Spleen (tissue), 7 donors: ENCODE measurements at regions not wholly inside any gene's neighbourhood (a gene's known extent, or its start where the extent isn't known, plus 50 kb on each side); places are given as distances from the start of the nearest gene placed in this dataset.

ENCODE experiments used
- CTCF ChIP-seq, 11 experiments: fragments of 200-600 bp in 7 of 11; fragments of 450-650 bp in 4 of 11; sonication (generic) in 4 of 11; IDR thresholded peaks in 8 of 11; conservative IDR thresholded peaks in 3 of 11; 1 replicate in 7 of 11; 2 replicates in 4 of 11; pipeline versions ENCODE4 v1.4.0 to v1.8.0; 2016 to 2021; ENCODE audit warnings: antibody characterized with exemption in 11 of 11, inconsistent platforms in 4 of 11, mild to moderate bottlenecking in 1 of 11
- POLR2AphosphoS5 ChIP-seq, 3 donors: sonication (generic); formaldehyde crosslinking; IDR thresholded peaks; one replicate each; pipeline ENCODE4 v1.5.1; 2017; ENCODE audit warnings: antibody characterized with exemption in 3 of 3
- donor health status: DM: no; HTN: no; CAD: no; lungs with moderate emphysema.
- donor health status: DM: no; HTN: no; CAD: no.
- donor health status: DM: no; HTN: no; CAD: no.

GRCh38 chr21:31536138-31536537, 123.4 kb upstream of the SOD1 start:
- TF ChIP-seq CTCF (IDR thresholded peaks at IDR 0.05 in 8 of 11, conservative IDR thresholded peaks at IDR 0.05 in 3 of 11) (no peak), POLR2AphosphoS5 (IDR thresholded peaks at IDR 0.05) (no peak)
